Ovary (tissue), 3 donors: ENCODE measurements at regions not wholly inside any gene's neighbourhood (a gene's known extent, or its start where the extent isn't known, plus 50 kb on each side); places are given as distances from the start of the nearest gene placed in this dataset.

ENCODE experiments used
- CTCF ChIP-seq, 3 donors: fragments of 450-650 bp in 2 of 3; fragments of 200-600 bp in 1 of 3; IDR thresholded peaks; one replicate each; pipeline versions ENCODE4 v1.5.1 to v1.8.0; 2016 to 2022; ENCODE audit warnings: antibody characterized with exemption in 3 of 3, mild to moderate bottlenecking in 1 of 3
- EP300 ChIP-seq: sonication (generic); formaldehyde crosslinking; IDR thresholded peaks from one replicate; pipeline ENCODE4 v1.6.1; 2017; ENCODE audit warnings: antibody characterized with exemption
- POLR2A ChIP-seq: fragments of 450-650 bp; IDR thresholded peaks from one replicate; pipeline ENCODE4 v1.6.1; 2017; ENCODE audit warnings: antibody characterized with exemption, mild to moderate bottlenecking, moderate library complexity
- donor health status: DM: no; HTN: no; CAD: no.

DNA sequence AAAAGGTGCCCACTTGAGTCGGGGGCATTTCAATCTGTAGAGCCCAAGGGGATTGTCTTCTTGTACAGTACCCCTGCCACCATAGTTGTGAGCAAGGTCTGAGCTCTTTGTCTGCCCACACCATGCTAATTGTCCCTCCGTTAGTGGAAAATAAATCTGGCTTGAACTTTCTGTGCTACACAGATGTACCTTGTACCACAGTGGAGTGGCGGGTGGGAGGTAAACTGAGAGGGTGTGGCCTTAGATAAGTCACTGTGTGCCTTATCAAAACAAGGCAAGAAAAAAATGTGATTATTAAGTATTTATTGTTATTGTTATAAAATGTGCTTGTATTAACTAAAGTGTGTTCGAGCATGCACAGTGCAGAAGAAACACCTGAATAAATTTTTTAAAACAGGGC is 242.9 kb upstream of the C2CD4B start:
- TF ChIP-seq CTCF (IDR thresholded peaks at IDR 0.05), result no peak
- no peak for TF ChIP-seq EP300
- no peak for TF ChIP-seq POLR2A
